Upper lobe of right lung (tissue), 1 donor: ENCODE measurements at regions not wholly inside any gene's neighbourhood (a gene's known extent, or its start where the extent isn't known, plus 50 kb on each side); places are given as distances from the start of the nearest gene placed in this dataset.
"Not testable (repeated sequence)": the region's sequence is repeated elsewhere in the genome, so short reads cannot be mapped to it uniquely, and the experiment has no call there.

Experiments used
- ATAC-seq: fragments of 200-7000 bp; cut with Tn5 transposase; one replicate; pipeline ENCODE4 v1.9.1; 2020; ENCODE audit warnings: mild to moderate bottlenecking, moderate library complexity
- DNase-seq: peaks from one replicate; pipeline ENCODE4 v3.0.0-alpha.2; 2020
- H3K27ac ChIP-seq: fragments of 200-600 bp; one replicate; pipeline ENCODE4 v1.8.0; 2022
- H3K27me3 ChIP-seq: fragments of 200-600 bp; one replicate; pipeline ENCODE4 v1.8.0; 2022; ENCODE audit warnings: mild to moderate bottlenecking
- H3K36me3 ChIP-seq: fragments of 200-600 bp; one replicate; pipeline ENCODE4 v1.8.0; 2022
- H3K4me1 ChIP-seq: fragments of 200-600 bp; one replicate; pipeline ENCODE4 v1.8.0; 2022
- H3K4me3 ChIP-seq: fragments of 200-600 bp; one replicate; pipeline ENCODE4 v1.8.0; 2022; ENCODE audit warnings: mild to moderate bottlenecking
- H3K9me3 ChIP-seq: fragments of 200-600 bp; one replicate; pipeline ENCODE4 v1.8.0; 2022
- intact Hi-C: fragments of 100-400 bp; cut with DNase I; formaldehyde crosslinking; loops from one replicate; pipeline ENCODE4 v1.11.0; 2022
- TF ChIP-seq, protein P1 (sequence below): fragments of 200-600 bp; IDR thresholded peaks from one replicate; pipeline ENCODE4 v1.8.0; 2022; ENCODE audit warnings: antibody characterized with exemption
- donor health status: DM: no; HTN: yes; CAD: no; lungs with severe emphysema.

DNA sequence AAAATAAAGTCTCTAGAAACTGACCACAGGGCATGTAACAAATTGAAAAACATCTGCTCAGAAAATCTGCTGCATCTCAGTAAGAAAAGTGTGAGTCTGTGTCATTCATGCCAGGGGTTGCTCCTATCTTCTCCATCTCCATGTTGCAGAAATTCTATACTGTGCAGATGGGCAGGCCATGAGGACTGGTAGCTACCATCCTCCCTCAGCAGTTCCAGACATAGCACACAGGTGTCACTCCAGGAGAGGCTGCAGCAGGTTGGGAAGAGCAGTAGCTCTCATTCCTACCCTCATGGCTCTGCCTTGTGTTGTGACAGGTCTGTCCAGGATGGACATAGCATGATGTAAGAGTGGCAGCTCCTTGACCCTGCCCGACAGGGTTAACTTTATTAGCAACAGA lies 173.4 kb downstream of the NDUFS4 start:
- intact Hi-C loops = no loop called here
- ATAC-seq (no peak), DNase-seq (no peak)
- no peak overlapping the region for H3K27ac ChIP-seq
- no peaks in the 10 kb centered on the region for H3K9me3 ChIP-seq
- H3K4me1 ChIP-seq = peaks cover 8% of the 10 kb centered on the region
- TF ChIP-seq, protein P1, sequence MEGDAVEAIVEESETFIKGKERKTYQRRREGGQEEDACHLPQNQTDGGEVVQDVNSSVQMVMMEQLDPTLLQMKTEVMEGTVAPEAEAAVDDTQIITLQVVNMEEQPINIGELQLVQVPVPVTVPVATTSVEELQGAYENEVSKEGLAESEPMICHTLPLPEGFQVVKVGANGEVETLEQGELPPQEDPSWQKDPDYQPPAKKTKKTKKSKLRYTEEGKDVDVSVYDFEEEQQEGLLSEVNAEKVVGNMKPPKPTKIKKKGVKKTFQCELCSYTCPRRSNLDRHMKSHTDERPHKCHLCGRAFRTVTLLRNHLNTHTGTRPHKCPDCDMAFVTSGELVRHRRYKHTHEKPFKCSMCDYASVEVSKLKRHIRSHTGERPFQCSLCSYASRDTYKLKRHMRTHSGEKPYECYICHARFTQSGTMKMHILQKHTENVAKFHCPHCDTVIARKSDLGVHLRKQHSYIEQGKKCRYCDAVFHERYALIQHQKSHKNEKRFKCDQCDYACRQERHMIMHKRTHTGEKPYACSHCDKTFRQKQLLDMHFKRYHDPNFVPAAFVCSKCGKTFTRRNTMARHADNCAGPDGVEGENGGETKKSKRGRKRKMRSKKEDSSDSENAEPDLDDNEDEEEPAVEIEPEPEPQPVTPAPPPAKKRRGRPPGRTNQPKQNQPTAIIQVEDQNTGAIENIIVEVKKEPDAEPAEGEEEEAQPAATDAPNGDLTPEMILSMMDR = no peak
- no peaks in the 10 kb centered on the region for H3K36me3 ChIP-seq
- H3K4me3 ChIP-seq = no peak overlapping the region
- no peaks in the 10 kb centered on the region for H3K27me3 ChIP-seq

DNA sequence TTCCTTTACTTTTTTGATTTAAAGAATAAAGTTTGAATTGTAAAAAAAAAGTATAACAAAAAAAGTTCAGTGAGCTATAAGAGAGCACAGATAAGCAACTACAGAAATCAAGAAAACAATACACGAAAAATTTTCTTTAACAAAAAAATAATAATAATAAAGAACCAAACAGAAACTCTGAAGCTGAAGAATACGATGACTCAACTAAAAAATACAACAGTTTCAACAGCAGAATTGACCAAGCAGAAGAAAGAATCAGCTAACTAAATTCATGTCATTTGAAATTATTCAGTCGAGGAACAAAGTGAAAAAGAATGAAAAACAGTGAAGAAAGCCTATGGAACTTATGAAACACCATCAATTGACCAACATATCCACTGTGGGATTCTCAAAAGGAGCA lies 177.7 kb downstream of the NDUFS4 start:
- intact Hi-C loops = no loop called here
- H3K4me3 ChIP-seq = no peak overlapping the region
- no peaks in the 10 kb centered on the region for H3K27me3 ChIP-seq
- H3K4me1 ChIP-seq = no peaks in the 10 kb centered on the region
- ATAC-seq = no peak
- no peaks in the 10 kb centered on the region for H3K36me3 ChIP-seq
- no peak overlapping the region for H3K27ac ChIP-seq
- DNase-seq = no peak
- no peaks in the 10 kb centered on the region for H3K9me3 ChIP-seq
- TF ChIP-seq, protein P1 = no peak

DNA sequence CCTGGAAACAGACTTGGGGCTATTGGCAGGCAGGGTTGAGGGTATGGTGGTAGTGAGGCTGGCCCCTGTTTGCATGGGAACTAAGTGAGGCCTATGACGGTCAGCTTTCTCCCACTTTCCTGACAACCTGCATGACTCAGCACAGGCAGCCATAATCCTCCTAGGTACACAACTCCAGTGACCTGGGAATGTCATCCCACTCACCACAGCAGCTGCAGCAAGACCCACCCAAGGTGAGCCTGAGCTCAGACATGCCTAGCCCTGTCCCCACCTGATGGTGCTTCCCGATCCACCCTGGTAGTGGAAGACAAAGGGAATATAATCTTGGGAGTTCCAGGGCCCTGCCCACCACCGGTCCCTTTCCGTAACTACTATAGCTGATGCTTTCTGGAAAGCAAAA lies 178.7 kb downstream of the NDUFS4 start:
- intact Hi-C loops = no loop called here
- H3K27me3 ChIP-seq = no peaks in the 10 kb centered on the region
- ATAC-seq (no peak), DNase-seq (no peak)
- no peaks in the 10 kb centered on the region for H3K4me1 ChIP-seq
- no peaks in the 10 kb centered on the region for H3K9me3 ChIP-seq
- H3K36me3 ChIP-seq = no peaks in the 10 kb centered on the region
- no peak overlapping the region for H3K4me3 ChIP-seq
- TF ChIP-seq, protein P1 = no peak
- no peak overlapping the region for H3K27ac ChIP-seq

DNA sequence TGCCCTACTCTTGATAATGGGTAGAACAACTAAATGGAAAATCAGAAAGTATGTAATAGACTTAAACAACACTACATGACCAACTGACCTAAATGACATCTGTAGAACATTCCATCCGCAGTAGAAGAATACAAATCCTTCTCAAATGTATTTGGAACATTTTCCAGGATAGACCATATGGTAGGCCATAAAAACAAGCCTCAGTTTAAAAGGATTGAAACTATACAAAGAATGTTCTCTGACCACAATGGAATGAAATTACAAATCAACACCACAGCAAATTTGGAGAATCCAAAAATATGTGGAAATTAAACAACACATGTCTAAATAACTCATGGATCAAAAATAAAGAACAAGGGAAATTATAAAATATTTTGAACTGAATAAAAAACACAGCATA lies 189.2 kb downstream of the NDUFS4 start:
- ATAC-seq = no peak
- no peak overlapping the region for H3K27ac ChIP-seq
- no peaks in the 10 kb centered on the region for H3K4me1 ChIP-seq
- intact Hi-C loops = no loop called here
- H3K36me3 ChIP-seq = no peaks in the 10 kb centered on the region
- peaks cover 11% of the 10 kb centered on the region for H3K9me3 ChIP-seq
- H3K27me3 ChIP-seq = no peaks in the 10 kb centered on the region
- TF ChIP-seq, protein P1 = no peak
- DNase-seq = no peak
- H3K4me3 ChIP-seq = no peak overlapping the region

DNA sequence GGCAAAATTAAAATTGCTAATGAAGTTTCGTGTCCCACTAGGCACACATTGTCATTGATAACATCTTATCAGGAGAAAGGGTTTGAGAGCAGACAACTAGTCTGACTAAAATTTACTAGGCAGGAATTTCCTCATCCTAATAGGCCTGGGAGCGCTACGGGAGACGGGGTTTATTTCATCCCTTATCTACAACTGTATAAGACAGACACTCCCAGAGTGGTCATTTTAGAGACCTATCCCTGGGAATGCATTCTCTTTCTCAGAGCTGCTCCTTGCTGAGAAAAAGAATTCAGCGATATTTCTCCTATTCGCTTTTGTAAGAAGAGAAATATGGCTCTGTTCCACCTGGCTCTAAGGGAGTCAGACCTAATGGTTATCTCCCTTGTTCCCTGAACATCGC lies 191.8 kb downstream of the NDUFS4 start:
- intact Hi-C loops, ATAC-seq, H3K4me1 ChIP-seq, H3K4me3 ChIP-seq, H3K27ac ChIP-seq, H3K36me3 ChIP-seq, DNase-seq, H3K27me3 ChIP-seq: not testable (repeated sequence)
- peaks cover 11% of the 10 kb centered on the region for H3K9me3 ChIP-seq

DNA sequence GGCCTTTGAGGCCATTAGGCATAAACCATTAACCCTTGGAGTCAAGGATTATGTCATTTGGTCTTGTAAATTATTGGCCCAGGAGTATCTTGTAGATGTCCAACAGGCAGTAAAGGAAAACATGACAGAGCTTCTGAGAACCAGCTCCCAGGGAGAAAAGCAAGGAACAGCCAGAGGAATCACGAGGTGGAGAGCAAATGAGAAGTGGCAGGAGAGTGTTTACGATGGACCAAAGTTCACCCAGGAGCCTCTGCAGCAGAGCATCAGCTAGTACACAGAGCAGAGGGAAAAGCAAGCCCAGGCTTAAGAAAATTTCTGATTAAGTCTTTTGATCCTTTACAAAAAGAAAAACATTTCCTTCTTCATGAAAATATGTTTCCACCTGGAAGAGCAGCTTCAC lies 206.2 kb downstream of the NDUFS4 start:
- no peak overlapping the region for H3K4me3 ChIP-seq
- H3K9me3 ChIP-seq = no peaks in the 10 kb centered on the region
- H3K27ac ChIP-seq = no peak overlapping the region
- ATAC-seq (no peak), DNase-seq (no peak)
- no peaks in the 10 kb centered on the region for H3K4me1 ChIP-seq
- H3K36me3 ChIP-seq = no peaks in the 10 kb centered on the region
- TF ChIP-seq, protein P1 = no peak
- no peaks in the 10 kb centered on the region for H3K27me3 ChIP-seq
- intact Hi-C loops = no loop called here
